GM23248 (cell line): ENCODE measurements at regions not wholly inside any gene's neighbourhood (a gene's known extent, or its start where the extent isn't known, plus 50 kb on each side); places are given as distances from the start of the nearest gene placed in this dataset.

Experiments
- DNase-seq: peaks from one replicate; pipeline ENCODE4 v3.0.0-alpha.2; 2015
- H2AFZ ChIP-seq: fragments of 200-600 bp; sonication (generic); 2 replicates; pipeline ENCODE4 v1.6.1; 2016; ENCODE audit warnings: antibody characterized with exemption
- H3F3A ChIP-seq: fragments of 200-600 bp; sonication (generic); 2 replicates; pipeline ENCODE4 v1.6.1; 2016; ENCODE audit warnings: mild to moderate bottlenecking, antibody characterized with exemption, mixed run types; ENCODE audit not compliant: insufficient read depth
- H3K27ac ChIP-seq: fragments of 200-600 bp; sonication (generic); 2 replicates; pipeline ENCODE4 v1.5.1; 2016; ENCODE audit warnings: mild to moderate bottlenecking
- H3K27me3 ChIP-seq: fragments of 200-600 bp; sonication (generic); replicated peaks from 2 replicates; pipeline ENCODE4 v1.6.1; 2016; ENCODE audit warnings: mild to moderate bottlenecking; ENCODE audit not compliant: insufficient read depth
- H3K36me3 ChIP-seq: fragments of 200-600 bp; sonication (generic); 2 replicates; pipeline ENCODE4 v1.6.1; 2016; ENCODE audit warnings: low read depth, mild to moderate bottlenecking
- H3K4me1 ChIP-seq: fragments of 200-600 bp; sonication (generic); 2 replicates; pipeline ENCODE4 v1.6.1; 2016; ENCODE audit warnings: mild to moderate bottlenecking; ENCODE audit not compliant: insufficient read depth
- H3K4me2 ChIP-seq: fragments of 200-600 bp; sonication (generic); one replicate; pipeline ENCODE4 v1.6.1; 2016; ENCODE audit warnings: mild to moderate bottlenecking; ENCODE audit not compliant: unreplicated experiment
- H3K4me3 ChIP-seq: fragments of 200-600 bp; sonication (generic); 2 replicates; pipeline ENCODE4 v1.5.1; 2016; ENCODE audit warnings: mild to moderate bottlenecking
- H3K79me2 ChIP-seq: fragments of 200-600 bp; sonication (generic); 2 replicates; pipeline ENCODE4 v1.6.1; 2016; ENCODE audit warnings: mild to moderate bottlenecking; ENCODE audit not compliant: insufficient read depth
- H3K9ac ChIP-seq: fragments of 200-600 bp; sonication (generic); 2 replicates; pipeline ENCODE4 v1.6.1; 2016; ENCODE audit warnings: mild to moderate bottlenecking
- H3K9me2 ChIP-seq: fragments of 200-600 bp; sonication (generic); 2 replicates; pipeline ENCODE4 v1.6.1; 2016; ENCODE audit warnings: mixed run types, mild to moderate bottlenecking, moderate library complexity; ENCODE audit not compliant: insufficient read depth
- H3K9me3 ChIP-seq: fragments of 200-600 bp; sonication (generic); one replicate; pipeline ENCODE4 v1.6.1; 2017; ENCODE audit warnings: low read depth
- H4K20me1 ChIP-seq: fragments of 200-600 bp; sonication (generic); 2 replicates; pipeline ENCODE4 v1.6.0; 2016; ENCODE audit not compliant: insufficient read depth
- EZH2 ChIP-seq: fragments of 200-600 bp; sonication (generic); IDR thresholded peaks from 2 replicates; pipeline ENCODE4 v1.6.1; 2018; ENCODE audit warnings: antibody characterized with exemption, mild to moderate bottlenecking; ENCODE audit not compliant: insufficient read depth, poor library complexity, severe bottlenecking
- EZH2phosphoT487 ChIP-seq: fragments of 200-600 bp; sonication (generic); IDR thresholded peaks from 2 replicates; pipeline ENCODE4 v1.6.1; 2018; ENCODE audit warnings: antibody characterized with exemption, moderate library complexity, mild to moderate bottlenecking, low read depth; ENCODE audit not compliant: insufficient read depth
- WGBS, 2 experiments: methylation state at CpG; one replicate each; pipeline ENCODE4 v1.1.6; 2015 to 2017; ENCODE audit warnings: low lambda C conversion rate in 2 of 2, low coverage in 1 of 2; ENCODE audit errors: missing lambda C conversion rate in 2 of 2; 5-methylcytosine and 5-hydroxymethylcytosine counted together
- in situ Hi-C: fragments of 300-500 bp; cut with MboI; formaldehyde crosslinking; loops from 2 replicates; pipeline ENCODE4 v1.15.0; 2020

GRCh38 chr2:107729440-107729839 lies 97.3 kb upstream of the RGPD4 start:
- Histone ChIP-seq H3F3A (no peaks in the 10 kb centered on the region), H3K4me1 (no peaks in the 10 kb centered on the region), H3K27ac (no peak overlapping the region), H3K9me2 (0 out of 2 replicates have a peak, but pooled peaks cover 4% of the 10 kb centered on the region), H3K9ac (no peak overlapping the region), H3K4me2 (no peak overlapping the region), H3K79me2 (no peaks in the 10 kb centered on the region), H3K36me3 (no peaks in the 10 kb centered on the region), H3K27me3 (no peaks in the 10 kb centered on the region), H3K4me3 (no peak overlapping the region), H2AFZ (no peak overlapping the region), H4K20me1 (no peaks in the 10 kb centered on the region), H3K9me3 (no peaks in the 10 kb centered on the region)
- no peak for TF ChIP-seq EZH2phosphoT487
- no peak for TF ChIP-seq EZH2
- in situ Hi-C loops: no loop called here
- DNase-seq: no peak
- WGBS, 2 experiments: 37 to 43% methylated on average over 3 of the region's 3 CpGs

GRCh38 chr2:107730898-107731297 lies 95.8 kb upstream of the RGPD4 start:
- H3K9me3 ChIP-seq: no peaks in the 10 kb centered on the region
- no peak overlapping the region for H3K4me2 ChIP-seq
- no peak for TF ChIP-seq EZH2
- no peak for TF ChIP-seq EZH2phosphoT487
- H4K20me1 ChIP-seq: no peaks in the 10 kb centered on the region
- H3K4me1 ChIP-seq: no peaks in the 10 kb centered on the region
- H3K79me2 ChIP-seq: no peaks in the 10 kb centered on the region
- in situ Hi-C loops: no loop called here
- H3K27ac ChIP-seq: no peak overlapping the region
- no peak overlapping the region for H2AFZ ChIP-seq
- peak; percentile 2 for DNase-seq
- H3K36me3 ChIP-seq: no peaks in the 10 kb centered on the region
- no peaks in the 10 kb centered on the region for H3K27me3 ChIP-seq
- H3F3A ChIP-seq: no peaks in the 10 kb centered on the region
- no peak overlapping the region for H3K9ac ChIP-seq
- H3K4me3 ChIP-seq: no peak overlapping the region
- WGBS, 2 experiments: 25 to 32% methylated on average over 2 of the region's 2 CpGs
- H3K9me2 ChIP-seq: 0 out of 2 replicates have a peak, but pooled peaks cover 4% of the 10 kb centered on the region

- in situ Hi-C loops: no loop called here
- Histone ChIP-seq H3K79me2 (no peaks in the 10 kb centered on the region), H3K27ac (no peak overlapping the region), H4K20me1 (no peaks in the 10 kb centered on the region), H3K36me3 (no peaks in the 10 kb centered on the region), H3F3A (no peaks in the 10 kb centered on the region), H3K27me3 (no peaks in the 10 kb centered on the region), H2AFZ (no peak overlapping the region), H3K4me1 (no peaks in the 10 kb centered on the region), H3K9me3 (no peaks in the 10 kb centered on the region), H3K4me3 (no peak overlapping the region), H3K9ac (no peak overlapping the region), H3K4me2 (no peak overlapping the region), H3K9me2 (0 out of 2 replicates have a peak, but pooled peaks cover 4% of the 10 kb centered on the region)
- DNase-seq: no peak
- TF ChIP-seq EZH2 (no peak), EZH2phosphoT487 (no peak)
These were observed 95.3 kb upstream of the RGPD4 start for GRCh38 chr2:107731435-107731834.

- in situ Hi-C loops: no loop called here
- no peaks in the 10 kb centered on the region for H4K20me1 ChIP-seq
- no peak overlapping the region for H3K9ac ChIP-seq
- no peaks in the 10 kb centered on the region for H3K4me1 ChIP-seq
- H3K36me3 ChIP-seq: no peaks in the 10 kb centered on the region
- no peak overlapping the region for H3K4me3 ChIP-seq
- H3K4me2 ChIP-seq: no peak overlapping the region
- DNase-seq: no peak
- no peaks in the 10 kb centered on the region for H3K9me3 ChIP-seq
- no peaks in the 10 kb centered on the region for H3K27me3 ChIP-seq
- 0 out of 2 replicates have a peak, but pooled peaks cover 4% of the 10 kb centered on the region for H3K9me2 ChIP-seq
- H3F3A ChIP-seq: no peaks in the 10 kb centered on the region
- H2AFZ ChIP-seq: no peak overlapping the region
- TF ChIP-seq EZH2phosphoT487: no peak
- no peak for TF ChIP-seq EZH2
- WGBS, 2 experiments: 6 to 14% methylated on average over 2 of the region's 2 CpGs
- no peaks in the 10 kb centered on the region for H3K79me2 ChIP-seq
- H3K27ac ChIP-seq: no peak overlapping the region
These were observed 91.5 kb upstream of the RGPD4 start for GRCh38 chr2:107735201-107735600.

GRCh38 chr2:107737756-107738155 lies 88.9 kb upstream of the RGPD4 start:
- H3K9me3 ChIP-seq: no peaks in the 10 kb centered on the region
- no peaks in the 10 kb centered on the region for H4K20me1 ChIP-seq
- no peaks in the 10 kb centered on the region for H3K27me3 ChIP-seq
- TF ChIP-seq EZH2phosphoT487: no peak
- TF ChIP-seq EZH2: no peak
- no peaks in the 10 kb centered on the region for H3K4me1 ChIP-seq
- no peaks in the 10 kb centered on the region for H3F3A ChIP-seq
- in situ Hi-C loops: no loop called here
- H3K79me2 ChIP-seq: no peaks in the 10 kb centered on the region
- H3K36me3 ChIP-seq: no peaks in the 10 kb centered on the region
- no peak for DNase-seq
- H3K27ac ChIP-seq: no peak overlapping the region
- H3K9ac ChIP-seq: no peak overlapping the region
- H3K4me3 ChIP-seq: no peak overlapping the region
- no peak overlapping the region for H2AFZ ChIP-seq
- H3K4me2 ChIP-seq: no peak overlapping the region
- H3K9me2 ChIP-seq: no peaks in the 10 kb centered on the region
